GM23338 (cell line): ENCODE measurements at regions not wholly inside any gene's neighbourhood (a gene's known extent, or its start where the extent isn't known, plus 50 kb on each side); places are given as distances from the start of the nearest gene placed in this dataset.

ENCODE experiments used
- CTCF ChIP-seq, 2 experiments: fragments of 200-600 bp in 1 of 2; sonication (generic) in 1 of 2; conservative IDR thresholded peaks; 2 replicates each; pipeline versions ENCODE4 v1.5.1 to v1.6.1; 2016 to 2017; ENCODE audit warnings: antibody characterized with exemption in 2 of 2, low read depth in 2 of 2, mild to moderate bottlenecking in 2 of 2, moderate library complexity in 1 of 2
- EZH2 ChIP-seq: fragments of 200-600 bp; sonication (generic); IDR thresholded peaks from one replicate; pipeline ENCODE4 v1.8.0; 2017; ENCODE audit warnings: antibody characterized with exemption, mild to moderate bottlenecking, low read depth; ENCODE audit not compliant: unreplicated experiment
- EZH2phosphoT487 ChIP-seq: fragments of 200-600 bp; sonication (generic); IDR thresholded peaks from one replicate; pipeline ENCODE4 v1.8.1; 2018; ENCODE audit warnings: antibody characterized with exemption; ENCODE audit not compliant: unreplicated experiment
- JUNB ChIP-seq: IDR thresholded peaks from one replicate; pipeline ENCODE4 v1.6.1; 2016; ENCODE audit warnings: antibody characterized with exemption; ENCODE audit not compliant: unreplicated experiment
- POLR2AphosphoS5 ChIP-seq: IDR thresholded peaks from 2 replicates; pipeline ENCODE4 v1.6.1; 2016; ENCODE audit warnings: antibody characterized with exemption, low read depth
- REST ChIP-seq: IDR thresholded peaks from one replicate; pipeline ENCODE4 v1.6.1; 2018; ENCODE audit warnings: antibody characterized with exemption; ENCODE audit not compliant: unreplicated experiment
- ZNF331 ChIP-seq: fragments of 250-450 bp; sonication (Bioruptor Pico); IDR thresholded peaks from 2 replicates; pipeline ENCODE4 v1.5.0; 2020; ENCODE audit warnings: low read depth, mild to moderate bottlenecking, moderate library complexity

- TF ChIP-seq CTCF (conservative IDR thresholded peaks at IDR 0.05; ENCODE audit: low read depth in 2 of 2) (no peak), EZH2 (no peak), POLR2AphosphoS5 (no peak), JUNB (no peak), REST (no peak), ZNF331 (CRISPR knock-in tag) (no peak), EZH2phosphoT487 (no peak)
Observed at GRCh38 chr16:86087896-86088230, 188.9 kb downstream of the IRF8 start.
